GM12878 (cell line): ENCODE measurements at regions not wholly inside any gene's neighbourhood (a gene's known extent, or its start where the extent isn't known, plus 50 kb on each side); places are given as distances from the start of the nearest gene placed in this dataset.

Experiments used
- ATAC-seq: fragments of 200-7000 bp; cut with Tn5 transposase; 3 replicates; pipeline ENCODE4 v1.9.1; 2020; ENCODE audit warnings: mild to moderate bottlenecking, moderate library complexity
- BruUV-seq: library from RNA; stranded (reverse); fragments of 400-500 nt; replicated peaks from 2 replicates; lab custom pipeline; 2021; lab: Mats Ljungman, UMichigan
- CTCF ChIA-PET: fragments of 300-600 bp; sonication (Branson Sonifier 250); formaldehyde crosslinking; extraction: SDS; loops from one replicate; lab custom pipeline; 2021; ENCODE audit warnings: inconsistent platforms; lab: Yijun Ruan, JAX
- POLR2A ChIA-PET: fragments of 350-600 bp; formaldehyde crosslinking; extraction: SDS; loops from one replicate; lab custom pipeline; 2021; ENCODE audit warnings: inconsistent platforms; lab: Charles Lee
- RAD21 ChIA-PET: fragments of 300-600 bp; sonication (Branson Sonifier 250); formaldehyde crosslinking; loops from one replicate; lab custom pipeline; 2023; ENCODE audit warnings: antibody characterized with exemption; ENCODE audit not compliant: unreplicated experiment; lab: Charles Lee
- SMC1A ChIA-PET: fragments of 300-600 bp; sonication (Branson Sonifier 250); formaldehyde crosslinking; loops from one replicate; lab custom pipeline; 2023; ENCODE audit not compliant: unreplicated experiment, uncharacterized antibody; lab: Charles Lee
- DNase-seq: peaks from one replicate; pipeline ENCODE4 v3.0.0-alpha.2; 2011; ENCODE audit warnings: low read depth, low spot score
- FAIRE-seq: peaks from 3 replicates; lab custom pipeline; 2011; peaks lifted over from hg19 to GRCh38; lab: Jason Lieb, UNC
- H2AFZ ChIP-seq: 2 replicates; pipeline ENCODE4 v1.6.0; 2011; ENCODE audit warnings: low read depth, low read length, control low read depth; ENCODE audit not compliant: control insufficient read depth
- H3K27ac ChIP-seq: 2 replicates; pipeline ENCODE4 v1.5.1; 2011; ENCODE audit warnings: control low read depth; ENCODE audit not compliant: control insufficient read depth, insufficient read depth
- H3K27me3 ChIP-seq, 2 experiments: replicated peaks in 1 of 2; 2 replicates each; pipeline versions ENCODE4 v1.6.0 to v1.6.1; 2011; ENCODE audit warnings: low read length in 1 of 2; ENCODE audit not compliant: control insufficient read depth in 2 of 2, insufficient read depth in 2 of 2
- H3K36me3 ChIP-seq, 2 experiments: 2 replicates each; pipeline ENCODE4 v1.5.1; 2011; ENCODE audit warnings: low read length in 1 of 2; ENCODE audit not compliant: control insufficient read depth in 2 of 2, insufficient read depth in 2 of 2
- H3K4me1 ChIP-seq: 2 replicates; pipeline ENCODE4 v1.6.1; 2011; ENCODE audit warnings: mild to moderate bottlenecking, low read length, moderate library complexity, mixed read lengths; ENCODE audit not compliant: control insufficient read depth, insufficient read depth
- H3K4me2 ChIP-seq: 2 replicates; pipeline ENCODE4 v1.6.0; 2011; ENCODE audit warnings: control low read depth; ENCODE audit not compliant: control insufficient read depth, insufficient read depth
- H3K4me3 ChIP-seq: fragments of 200-600 bp; sonication (generic); 2 replicates; pipeline ENCODE4 v1.5.1; 2016
- H3K79me2 ChIP-seq: 2 replicates; pipeline ENCODE4 v1.6.0; 2011; ENCODE audit warnings: low read length; ENCODE audit not compliant: control insufficient read depth, insufficient read depth
- H3K9ac ChIP-seq: 2 replicates; pipeline ENCODE4 v1.8.0; 2011; ENCODE audit warnings: low read length, control low read depth, mixed read lengths; ENCODE audit not compliant: control insufficient read depth, insufficient read depth
- H3K9me3 ChIP-seq: replicated peaks from 3 replicates; pipeline ENCODE4 v1.5.1; 2011; ENCODE audit warnings: mild to moderate bottlenecking, low read length; ENCODE audit not compliant: control insufficient read depth, insufficient read depth
- H4K20me1 ChIP-seq: 2 replicates; pipeline ENCODE4 v1.6.0; 2011; ENCODE audit not compliant: control insufficient read depth, insufficient read depth
- ATF7 ChIP-seq: fragments of 450-650 bp; IDR thresholded peaks from 2 replicates; pipeline ENCODE4 v1.6.1; 2016; ENCODE audit warnings: low read depth, mild to moderate bottlenecking
- CBX5 ChIP-seq: sonication (generic); IDR thresholded peaks from 2 replicates; pipeline ENCODE4 v1.6.1; 2016; ENCODE audit warnings: low read depth, moderate library complexity, mild to moderate bottlenecking, inconsistent platforms
- EP300 ChIP-seq, 2 experiments: fragments of 150-350 bp in 1 of 2; IDR thresholded peaks; 2 replicates each; pipeline ENCODE4 v1.6.1; 2011 to 2012; ENCODE audit warnings: low read depth in 2 of 2, low read length in 2 of 2, borderline replicate concordance in 1 of 2, improper control_type of control experiment in 1 of 2, inconsistent platforms in 1 of 2; ENCODE audit not compliant: control insufficient read depth in 1 of 2
- ESRRA ChIP-seq: IDR thresholded peaks from 2 replicates; pipeline ENCODE4 v1.6.1; 2012; ENCODE audit warnings: mild to moderate bottlenecking, low read length, improper control_type of control experiment
- NBN ChIP-seq: fragments of 450-650 bp; IDR thresholded peaks from 2 replicates; pipeline ENCODE4 v1.6.1; 2016
- NFYB ChIP-seq: IDR thresholded peaks from 2 replicates; pipeline ENCODE4 v1.6.1; 2011; ENCODE audit warnings: low read depth, mild to moderate bottlenecking, low read length, improper control_type of control experiment, moderate library complexity; ENCODE audit not compliant: insufficient read depth
- SMAD5 ChIP-seq: IDR thresholded peaks from 2 replicates; pipeline ENCODE4 v1.6.1; 2016; ENCODE audit warnings: antibody characterized with exemption, low read depth
- SPI1 ChIP-seq: IDR thresholded peaks from 2 replicates; pipeline ENCODE4 v1.6.1; 2011; ENCODE audit warnings: low read depth, mild to moderate bottlenecking, low read length, moderate library complexity, borderline replicate concordance; ENCODE audit not compliant: insufficient read depth
- SRF ChIP-seq, 2 experiments: IDR thresholded peaks; 2 replicates each; pipeline ENCODE4 v1.6.1; 2011; ENCODE audit warnings: low read depth in 2 of 2, low read length in 2 of 2, mild to moderate bottlenecking in 1 of 2, moderate library complexity in 1 of 2
- TARDBP ChIP-seq: IDR thresholded peaks from 2 replicates; pipeline ENCODE4 v1.6.1; 2016; ENCODE audit warnings: borderline replicate concordance
- WRNIP1 ChIP-seq: IDR thresholded peaks from 2 replicates; pipeline ENCODE4 v1.6.1; 2011; ENCODE audit warnings: low read depth, low read length, improper control_type of control experiment, borderline replicate concordance
- ZNF207 ChIP-seq: fragments of 450-650 bp; IDR thresholded peaks from 2 replicates; pipeline ENCODE4 v1.6.1; 2014; ENCODE audit warnings: antibody characterized with exemption, mild to moderate bottlenecking, borderline replicate concordance
- WGBS: methylation state at CpG from one replicate; pipeline ENCODE4 v1.1.6; 2016; ENCODE audit warnings: low lambda C conversion rate; ENCODE audit not compliant: insufficient replicate concordance, insufficient coverage; ENCODE audit errors: missing lambda C conversion rate; 5-methylcytosine and 5-hydroxymethylcytosine counted together
- in situ Hi-C: fragments of 300-500 bp; cut with MboI; formaldehyde crosslinking; loops from 9 replicates; pipeline ENCODE4 v1.14.3; 2018; ENCODE audit warnings: mixed read lengths
- intact Hi-C: fragments of 100-400 bp; cut with micrococcal nuclease; formaldehyde crosslinking; loops from one replicate; pipeline ENCODE4 v1.14.2; 2022; ENCODE audit not compliant: unreplicated experiment
- TF ChIP-seq, protein P1 (sequence below): fragments of 150-350 bp; IDR thresholded peaks from 2 replicates; pipeline ENCODE4 v1.6.1; 2016; ENCODE audit warnings: low read depth, low read length
- TF ChIP-seq, protein P2 (sequence below): IDR thresholded peaks from 2 replicates; pipeline ENCODE4 v1.6.1; 2011; ENCODE audit warnings: mild to moderate bottlenecking, low read depth, low read length, moderate library complexity; ENCODE audit not compliant: insufficient replicate concordance

- Histone ChIP-seq H3K4me3 (no peak overlapping the region), H4K20me1 (no peaks in the 10 kb centered on the region), H3K27me3 (no peaks in the 10 kb centered on the region), H2AFZ (no peak overlapping the region), H3K9me3 (peaks cover 2% of the 10 kb centered on the region; the same call in 2 of the 3 replicates), H3K36me3 (no peaks in the 10 kb centered on the region), H3K4me2 (no peak overlapping the region), H3K27ac (no peak overlapping the region), H3K4me1 (no peaks in the 10 kb centered on the region), H3K9ac (no peak overlapping the region), H3K79me2 (no peaks in the 10 kb centered on the region)
- RAD21 ChIA-PET: interaction anchor here (0.7 kb wide), 1 partner anchor 47 kb away, joined by 3 read pairs; no protein-coding TSS in a partner anchor
- POLR2A ChIA-PET: no interaction called here
- DNase-seq: no peak
- 9% methylated on average over 2 of the region's 2 CpGs for WGBS
- ATAC-seq: no peak; the same call in 2 of the 3 replicates
- no peak for FAIRE-seq
- TF ChIP-seq EP300 (IDR thresholded peaks at IDR 0.05; ENCODE audit: borderline replicate concordance in 1 of 2, control insufficient read depth in 1 of 2, low read depth in 2 of 2, low read length in 2 of 2): no peak
- no peak for TF ChIP-seq SMAD5
- no peak for TF ChIP-seq WRNIP1
- peak; percentile 64; the same call in 1 of the 2 replicates for TF ChIP-seq SPI1
- BruUV-seq: no TSS peak
- intact Hi-C loops (no loop called here), in situ Hi-C loops (no loop called here)
- SMC1A ChIA-PET: interaction anchor here (1.7 kb wide), 1 partner anchor 245 kb away, joined by 5 read pairs; no protein-coding TSS in a partner anchor
- CTCF ChIA-PET: no interaction called here
These were observed 144.3 kb upstream of the NREP start for GRCh38 chr5:111901296-111901695.

GRCh38 chr5:111892949-111893348 is 136.0 kb upstream of the NREP start:
- no peaks in the 10 kb centered on the region for H3K27me3 ChIP-seq
- RAD21 ChIA-PET: no interaction called here
- H4K20me1 ChIP-seq: no peaks in the 10 kb centered on the region
- DNase-seq (no peak), FAIRE-seq (no peak), ATAC-seq (no peak)
- no peaks in the 10 kb centered on the region for H3K36me3 ChIP-seq
- H3K4me1 ChIP-seq: no peaks in the 10 kb centered on the region
- H2AFZ ChIP-seq: no peak overlapping the region
- CTCF ChIA-PET: interaction anchor here (0.8 kb wide), 1 partner anchor 63 kb away, joined by 4 read pairs; no protein-coding TSS in a partner anchor
- in situ Hi-C loops: no loop called here
- SMC1A ChIA-PET: interaction anchor here (0.7 kb wide), 1 partner anchor 116 kb away, joined by 3 read pairs; no protein-coding TSS in a partner anchor
- H3K4me2 ChIP-seq: no peak overlapping the region
- H3K9ac ChIP-seq: no peak overlapping the region
- no peak overlapping the region for H3K4me3 ChIP-seq
- BruUV-seq: no TSS peak
- WGBS: 37% methylated on average over 1 of the region's 1 CpG
- H3K9me3 ChIP-seq: peaks cover 5% of the 10 kb centered on the region; the same call in 2 of the 3 replicates
- intact Hi-C loops: no loop called here
- H3K27ac ChIP-seq: no peak overlapping the region
- H3K79me2 ChIP-seq: no peaks in the 10 kb centered on the region
- POLR2A ChIA-PET: no interaction called here
- TF ChIP-seq ATF7 (no peak), NFYB (no peak), ZNF207 (no peak), TARDBP (no peak), CBX5 (no peak), ESRRA (no peak), SRF (IDR thresholded peaks at IDR 0.05; ENCODE audit: low read depth in 2 of 2, low read length in 2 of 2) (no peak), NBN (no peak)
- TF ChIP-seq, protein P1, sequence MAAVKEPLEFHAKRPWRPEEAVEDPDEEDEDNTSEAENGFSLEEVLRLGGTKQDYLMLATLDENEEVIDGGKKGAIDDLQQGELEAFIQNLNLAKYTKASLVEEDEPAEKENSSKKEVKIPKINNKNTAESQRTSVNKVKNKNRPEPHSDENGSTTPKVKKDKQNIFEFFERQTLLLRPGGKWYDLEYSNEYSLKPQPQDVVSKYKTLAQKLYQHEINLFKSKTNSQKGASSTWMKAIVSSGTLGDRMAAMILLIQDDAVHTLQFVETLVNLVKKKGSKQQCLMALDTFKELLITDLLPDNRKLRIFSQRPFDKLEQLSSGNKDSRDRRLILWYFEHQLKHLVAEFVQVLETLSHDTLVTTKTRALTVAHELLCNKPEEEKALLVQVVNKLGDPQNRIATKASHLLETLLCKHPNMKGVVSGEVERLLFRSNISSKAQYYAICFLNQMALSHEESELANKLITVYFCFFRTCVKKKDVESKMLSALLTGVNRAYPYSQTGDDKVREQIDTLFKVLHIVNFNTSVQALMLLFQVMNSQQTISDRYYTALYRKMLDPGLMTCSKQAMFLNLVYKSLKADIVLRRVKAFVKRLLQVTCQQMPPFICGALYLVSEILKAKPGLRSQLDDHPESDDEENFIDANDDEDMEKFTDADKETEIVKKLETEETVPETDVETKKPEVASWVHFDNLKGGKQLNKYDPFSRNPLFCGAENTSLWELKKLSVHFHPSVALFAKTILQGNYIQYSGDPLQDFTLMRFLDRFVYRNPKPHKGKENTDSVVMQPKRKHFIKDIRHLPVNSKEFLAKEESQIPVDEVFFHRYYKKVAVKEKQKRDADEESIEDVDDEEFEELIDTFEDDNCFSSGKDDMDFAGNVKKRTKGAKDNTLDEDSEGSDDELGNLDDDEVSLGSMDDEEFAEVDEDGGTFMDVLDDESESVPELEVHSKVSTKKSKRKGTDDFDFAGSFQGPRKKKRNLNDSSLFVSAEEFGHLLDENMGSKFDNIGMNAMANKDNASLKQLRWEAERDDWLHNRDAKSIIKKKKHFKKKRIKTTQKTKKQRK: no peak
- TF ChIP-seq, protein P2, sequence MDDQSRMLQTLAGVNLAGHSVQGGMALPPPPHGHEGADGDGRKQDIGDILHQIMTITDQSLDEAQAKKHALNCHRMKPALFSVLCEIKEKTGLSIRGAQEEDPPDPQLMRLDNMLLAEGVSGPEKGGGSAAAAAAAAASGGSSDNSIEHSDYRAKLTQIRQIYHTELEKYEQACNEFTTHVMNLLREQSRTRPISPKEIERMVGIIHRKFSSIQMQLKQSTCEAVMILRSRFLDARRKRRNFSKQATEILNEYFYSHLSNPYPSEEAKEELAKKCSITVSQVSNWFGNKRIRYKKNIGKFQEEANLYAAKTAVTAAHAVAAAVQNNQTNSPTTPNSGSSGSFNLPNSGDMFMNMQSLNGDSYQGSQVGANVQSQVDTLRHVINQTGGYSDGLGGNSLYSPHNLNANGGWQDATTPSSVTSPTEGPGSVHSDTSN: no peak
